SK-N-SH treated with all-trans-retinoic acid at 6 μM for 48 hours (cell line): ENCODE measurements at regions not wholly inside any gene's neighbourhood (a gene's known extent, or its start where the extent isn't known, plus 50 kb on each side); places are given as distances from the start of the nearest gene placed in this dataset.
A peak's percentile ranks its signal among the peaks of the same experiment; 100 is the strongest.

Experiments
- ATAC-seq: fragments of 200-7000 bp; cut with Tn5 transposase; 3 replicates; pipeline ENCODE4 v1.9.1; 2020; ENCODE audit warnings: mild to moderate bottlenecking, moderate library complexity
- ARNTL ChIP-seq: fragments of 450-650 bp; formaldehyde crosslinking; IDR thresholded peaks from 2 replicates; pipeline ENCODE4 v1.5.0; 2020; ENCODE audit warnings: low read depth, mild to moderate bottlenecking, moderate library complexity, borderline replicate concordance
- BACH2 ChIP-seq: fragments of 250-450 bp; sonication (Bioruptor Pico); IDR thresholded peaks from 2 replicates; pipeline ENCODE4 v1.9.0; 2021; ENCODE audit warnings: mild to moderate bottlenecking, borderline replicate concordance
- ESRRG ChIP-seq: fragments of 250-450 bp; sonication (Bioruptor Pico); IDR thresholded peaks from 2 replicates; pipeline ENCODE4 v1.6.1; 2021; ENCODE audit warnings: mild to moderate bottlenecking
- GLIS3 ChIP-seq: fragments of 250-450 bp; sonication (Bioruptor Pico); IDR thresholded peaks from 2 replicates; pipeline ENCODE4 v1.5.0; 2020; ENCODE audit warnings: mild to moderate bottlenecking, moderate library complexity
- ISL1 ChIP-seq: fragments of 250-450 bp; sonication (Bioruptor Pico); IDR thresholded peaks from 2 replicates; pipeline ENCODE4 v2.1.2; 2022; ENCODE audit warnings: mild to moderate bottlenecking, moderate library complexity
- OSR1 ChIP-seq: fragments of 250-450 bp; sonication (Bioruptor Pico); IDR thresholded peaks from 2 replicates; pipeline ENCODE4 v1.8.0; 2022; ENCODE audit warnings: moderate library complexity, mild to moderate bottlenecking, inconsistent platforms
- PPARA ChIP-seq: fragments of 250-450 bp; sonication (Bioruptor Pico); IDR thresholded peaks from 2 replicates; pipeline ENCODE4 v1.5.0; 2020; ENCODE audit warnings: mild to moderate bottlenecking, borderline replicate concordance
- TCF4 ChIP-seq: fragments of 250-450 bp; sonication (Bioruptor Pico); IDR thresholded peaks from 2 replicates; pipeline ENCODE4 v1.8.0; 2021; ENCODE audit warnings: mild to moderate bottlenecking, moderate library complexity, borderline replicate concordance
- TOX ChIP-seq: fragments of 250-450 bp; sonication (Bioruptor Pico); IDR thresholded peaks from 2 replicates; pipeline ENCODE4 v1.8.0; 2021; ENCODE audit warnings: mild to moderate bottlenecking, moderate library complexity, borderline replicate concordance
- ZC3H10 ChIP-seq: fragments of 250-450 bp; sonication (Bioruptor Pico); IDR thresholded peaks from 2 replicates; pipeline ENCODE4 v1.5.1; 2021; ENCODE audit warnings: mild to moderate bottlenecking, moderate library complexity
- ZFP3 ChIP-seq: fragments of 250-450 bp; sonication (Bioruptor Pico); IDR thresholded peaks from 2 replicates; pipeline ENCODE4 v1.5.0; 2020; ENCODE audit warnings: mild to moderate bottlenecking, moderate library complexity
- ZFP30 ChIP-seq: fragments of 450-650 bp; formaldehyde crosslinking; IDR thresholded peaks from 2 replicates; pipeline ENCODE4 v1.5.0; 2022; ENCODE audit warnings: mild to moderate bottlenecking, moderate library complexity
- ZNF565 ChIP-seq: fragments of 450-650 bp; formaldehyde crosslinking; conservative IDR thresholded peaks from 2 replicates; pipeline ENCODE4 v1.5.0; 2020; ENCODE audit warnings: low read depth, mild to moderate bottlenecking, moderate library complexity
- ZNF8 ChIP-seq: fragments of 450-650 bp; formaldehyde crosslinking; IDR thresholded peaks from 2 replicates; pipeline ENCODE4 v1.5.0; 2020; ENCODE audit warnings: mild to moderate bottlenecking, moderate library complexity
- TF ChIP-seq, protein P1 (sequence below): fragments of 250-450 bp; sonication (Bioruptor Pico); IDR thresholded peaks from 2 replicates; pipeline ENCODE4 v1.5.1; 2021; ENCODE audit warnings: mild to moderate bottlenecking, moderate library complexity
- TF ChIP-seq, protein P2 (sequence below): fragments of 250-450 bp; sonication (Bioruptor Pico); IDR thresholded peaks from 2 replicates; pipeline ENCODE4 v1.8.0; 2021; ENCODE audit warnings: low read depth, mild to moderate bottlenecking, moderate library complexity, borderline replicate concordance
- TF ChIP-seq, protein P3 (sequence below): fragments of 250-450 bp; sonication (Bioruptor Pico); IDR thresholded peaks from 2 replicates; pipeline ENCODE4 v1.5.1; 2020; ENCODE audit warnings: low read depth, mild to moderate bottlenecking, moderate library complexity
- TF ChIP-seq, protein P4 (sequence below): fragments of 250-450 bp; sonication (Bioruptor Pico); IDR thresholded peaks from 2 replicates; pipeline ENCODE4 v1.5.0; 2020; ENCODE audit warnings: mild to moderate bottlenecking, moderate library complexity

DNA sequence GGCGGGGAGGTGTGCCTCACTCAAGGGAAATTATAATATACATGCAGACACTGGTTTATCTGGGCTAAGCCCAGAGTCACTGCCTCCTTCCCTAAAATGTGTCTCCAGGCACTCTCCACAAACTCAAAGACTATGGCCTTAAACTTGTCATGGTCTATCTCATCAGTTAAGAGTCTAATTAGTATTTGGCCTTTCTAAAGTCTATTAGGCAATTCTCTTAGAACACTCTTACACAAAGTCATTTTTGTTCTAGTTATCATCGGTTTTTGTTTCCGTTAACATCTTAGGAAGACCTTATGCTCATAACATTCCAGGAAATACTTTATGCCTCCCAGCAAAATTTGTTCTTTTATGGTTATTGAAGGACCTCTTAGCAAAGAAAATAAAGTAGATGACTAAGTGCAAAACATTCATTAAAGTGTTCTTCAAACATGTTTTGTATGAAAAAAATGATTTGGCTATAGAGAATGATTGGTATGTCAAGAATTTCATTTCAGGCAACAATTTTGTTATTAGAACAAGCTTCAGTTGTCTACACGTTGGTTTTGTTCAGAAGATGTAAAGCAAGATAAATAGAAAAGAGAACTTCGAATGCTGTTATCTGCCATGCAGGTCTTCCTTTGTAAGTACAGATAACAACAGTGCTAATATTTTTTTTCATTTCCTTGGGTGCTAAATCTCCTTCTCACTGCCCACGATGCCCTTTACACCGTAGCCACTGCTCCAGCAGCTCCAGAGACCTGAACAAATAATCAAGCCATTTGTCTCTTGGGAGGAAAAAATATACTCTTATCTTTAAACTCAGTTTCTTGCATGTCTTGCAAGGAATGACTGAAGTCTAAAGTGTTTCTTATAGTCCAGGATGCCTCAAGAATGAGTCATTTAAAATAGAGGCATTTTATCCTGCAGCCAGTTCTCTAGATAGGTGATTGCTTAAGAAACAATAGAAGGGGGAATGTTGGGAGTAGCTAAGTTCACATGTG is 170.4 kb downstream of the HTR1B start:
- peak; percentile 92 for ATAC-seq

DNA sequence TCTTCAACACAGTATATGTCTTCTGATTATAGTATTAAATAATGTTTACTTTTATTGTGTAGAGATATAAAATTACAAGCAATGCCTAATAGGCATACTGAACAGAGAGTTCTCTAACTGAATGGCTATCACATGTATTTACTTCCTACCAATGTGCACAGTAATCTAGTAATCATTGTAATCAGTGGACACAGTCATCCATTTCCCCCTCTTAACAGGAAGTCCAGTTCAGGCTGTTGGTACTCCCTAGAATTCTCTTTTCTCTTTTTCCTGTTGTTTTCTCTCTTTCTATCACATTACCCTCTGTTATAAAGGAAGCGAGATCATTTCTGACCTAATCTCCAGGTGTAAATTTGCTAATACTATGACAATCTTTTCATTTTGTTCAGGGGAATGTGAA is 172.5 kb downstream of the HTR1B start:
- ATAC-seq, result no peak
- TF ChIP-seq ZFP30 (CRISPR knock-in tag), result no peak
- no peak for TF ChIP-seq GLIS3 (CRISPR knock-in tag)
- no peak for TF ChIP-seq ESRRG (CRISPR knock-in tag)
- no peak for TF ChIP-seq OSR1 (CRISPR knock-in tag)
- TF ChIP-seq, protein P1, sequence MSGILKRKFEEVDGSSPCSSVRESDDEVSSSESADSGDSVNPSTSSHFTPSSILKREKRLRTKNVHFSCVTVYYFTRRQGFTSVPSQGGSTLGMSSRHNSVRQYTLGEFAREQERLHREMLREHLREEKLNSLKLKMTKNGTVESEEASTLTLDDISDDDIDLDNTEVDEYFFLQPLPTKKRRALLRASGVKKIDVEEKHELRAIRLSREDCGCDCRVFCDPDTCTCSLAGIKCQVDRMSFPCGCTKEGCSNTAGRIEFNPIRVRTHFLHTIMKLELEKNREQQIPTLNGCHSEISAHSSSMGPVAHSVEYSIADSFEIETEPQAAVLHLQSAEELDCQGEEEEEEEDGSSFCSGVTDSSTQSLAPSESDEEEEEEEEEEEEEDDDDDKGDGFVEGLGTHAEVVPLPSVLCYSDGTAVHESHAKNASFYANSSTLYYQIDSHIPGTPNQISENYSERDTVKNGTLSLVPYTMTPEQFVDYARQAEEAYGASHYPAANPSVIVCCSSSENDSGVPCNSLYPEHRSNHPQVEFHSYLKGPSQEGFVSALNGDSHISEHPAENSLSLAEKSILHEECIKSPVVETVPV, result no peak
- TF ChIP-seq, protein P2, sequence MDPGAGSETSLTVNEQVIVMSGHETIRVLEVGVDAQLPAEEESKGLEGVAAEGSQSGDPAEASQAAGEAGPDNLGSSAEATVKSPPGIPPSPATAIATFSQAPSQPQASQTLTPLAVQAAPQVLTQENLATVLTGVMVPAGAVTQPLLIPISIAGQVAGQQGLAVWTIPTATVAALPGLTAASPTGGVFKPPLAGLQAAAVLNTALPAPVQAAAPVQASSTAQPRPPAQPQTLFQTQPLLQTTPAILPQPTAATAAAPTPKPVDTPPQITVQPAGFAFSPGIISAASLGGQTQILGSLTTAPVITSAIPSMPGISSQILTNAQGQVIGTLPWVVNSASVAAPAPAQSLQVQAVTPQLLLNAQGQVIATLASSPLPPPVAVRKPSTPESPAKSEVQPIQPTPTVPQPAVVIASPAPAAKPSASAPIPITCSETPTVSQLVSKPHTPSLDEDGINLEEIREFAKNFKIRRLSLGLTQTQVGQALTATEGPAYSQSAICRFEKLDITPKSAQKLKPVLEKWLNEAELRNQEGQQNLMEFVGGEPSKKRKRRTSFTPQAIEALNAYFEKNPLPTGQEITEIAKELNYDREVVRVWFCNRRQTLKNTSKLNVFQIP, result no peak
- TF ChIP-seq ZFP3 (CRISPR knock-in tag), result no peak
- no peak for TF ChIP-seq ZNF565 (CRISPR knock-in tag)
- TF ChIP-seq ZNF8 (CRISPR knock-in tag), result no peak
- no peak for TF ChIP-seq ZC3H10
- TF ChIP-seq BACH2 (CRISPR knock-in tag), result no peak
- no peak for TF ChIP-seq TCF4
- TF ChIP-seq PPARA (CRISPR knock-in tag), result no peak
- TF ChIP-seq, protein P3, sequence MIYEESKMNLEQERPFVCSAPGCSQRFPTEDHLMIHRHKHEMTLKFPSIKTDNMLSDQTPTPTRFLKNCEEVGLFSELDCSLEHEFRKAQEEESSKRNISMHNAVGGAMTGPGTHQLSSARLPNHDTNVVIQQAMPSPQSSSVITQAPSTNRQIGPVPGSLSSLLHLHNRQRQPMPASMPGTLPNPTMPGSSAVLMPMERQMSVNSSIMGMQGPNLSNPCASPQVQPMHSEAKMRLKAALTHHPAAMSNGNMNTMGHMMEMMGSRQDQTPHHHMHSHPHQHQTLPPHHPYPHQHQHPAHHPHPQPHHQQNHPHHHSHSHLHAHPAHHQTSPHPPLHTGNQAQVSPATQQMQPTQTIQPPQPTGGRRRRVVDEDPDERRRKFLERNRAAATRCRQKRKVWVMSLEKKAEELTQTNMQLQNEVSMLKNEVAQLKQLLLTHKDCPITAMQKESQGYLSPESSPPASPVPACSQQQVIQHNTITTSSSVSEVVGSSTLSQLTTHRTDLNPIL (CRISPR knock-in tag), result no peak
- TF ChIP-seq TOX (CRISPR knock-in tag), result no peak
- TF ChIP-seq ARNTL (CRISPR knock-in tag), result no peak
- TF ChIP-seq, protein P4, sequence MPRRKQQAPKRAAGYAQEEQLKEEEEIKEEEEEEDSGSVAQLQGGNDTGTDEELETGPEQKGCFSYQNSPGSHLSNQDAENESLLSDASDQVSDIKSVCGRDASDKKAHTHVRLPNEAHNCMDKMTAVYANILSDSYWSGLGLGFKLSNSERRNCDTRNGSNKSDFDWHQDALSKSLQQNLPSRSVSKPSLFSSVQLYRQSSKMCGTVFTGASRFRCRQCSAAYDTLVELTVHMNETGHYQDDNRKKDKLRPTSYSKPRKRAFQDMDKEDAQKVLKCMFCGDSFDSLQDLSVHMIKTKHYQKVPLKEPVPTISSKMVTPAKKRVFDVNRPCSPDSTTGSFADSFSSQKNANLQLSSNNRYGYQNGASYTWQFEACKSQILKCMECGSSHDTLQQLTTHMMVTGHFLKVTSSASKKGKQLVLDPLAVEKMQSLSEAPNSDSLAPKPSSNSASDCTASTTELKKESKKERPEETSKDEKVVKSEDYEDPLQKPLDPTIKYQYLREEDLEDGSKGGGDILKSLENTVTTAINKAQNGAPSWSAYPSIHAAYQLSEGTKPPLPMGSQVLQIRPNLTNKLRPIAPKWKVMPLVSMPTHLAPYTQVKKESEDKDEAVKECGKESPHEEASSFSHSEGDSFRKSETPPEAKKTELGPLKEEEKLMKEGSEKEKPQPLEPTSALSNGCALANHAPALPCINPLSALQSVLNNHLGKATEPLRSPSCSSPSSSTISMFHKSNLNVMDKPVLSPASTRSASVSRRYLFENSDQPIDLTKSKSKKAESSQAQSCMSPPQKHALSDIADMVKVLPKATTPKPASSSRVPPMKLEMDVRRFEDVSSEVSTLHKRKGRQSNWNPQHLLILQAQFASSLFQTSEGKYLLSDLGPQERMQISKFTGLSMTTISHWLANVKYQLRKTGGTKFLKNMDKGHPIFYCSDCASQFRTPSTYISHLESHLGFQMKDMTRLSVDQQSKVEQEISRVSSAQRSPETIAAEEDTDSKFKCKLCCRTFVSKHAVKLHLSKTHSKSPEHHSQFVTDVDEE (CRISPR knock-in tag), result no peak

More for the DNA sequence above, 170.4 kb downstream of the HTR1B start:
- TF ChIP-seq BACH2 (CRISPR knock-in tag), result no peak
- peak; percentile 69 for TF ChIP-seq ISL1
- TF ChIP-seq, all 23 proteins: peak for 1

DNA sequence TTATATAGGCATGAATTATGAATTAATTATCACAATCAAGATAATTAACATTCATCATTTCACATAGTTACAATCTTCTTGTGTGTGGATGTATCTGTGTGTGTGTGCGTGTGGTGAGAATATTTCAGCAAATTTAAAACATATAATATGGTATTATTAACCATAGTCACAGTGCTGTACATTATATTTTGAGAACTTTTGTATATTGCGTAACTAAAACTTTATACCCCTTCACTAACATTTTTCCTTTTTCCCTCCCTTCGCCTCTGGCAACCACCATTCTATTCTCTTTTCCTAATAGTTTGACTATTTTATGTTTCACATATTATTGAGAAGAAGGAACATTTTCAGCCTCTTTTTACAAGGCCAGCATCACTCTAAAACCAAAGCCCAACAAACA is 176.8 kb downstream of the HTR1B start:
- no peak for TF ChIP-seq GLIS3 (CRISPR knock-in tag)
- TF ChIP-seq, protein P4 (CRISPR knock-in tag), result no peak
- no peak for TF ChIP-seq ZNF565 (CRISPR knock-in tag)
- TF ChIP-seq, all 23 proteins: peak for 0
- ATAC-seq, result no peak
